Neural progenitor cell (in vitro differentiated cells): ENCODE measurements at regions not wholly inside any gene's neighbourhood (a gene's known extent, or its start where the extent isn't known, plus 50 kb on each side); places are given as distances from the start of the nearest gene placed in this dataset.

Source experiments
- DNase-seq: peaks from one replicate; pipeline ENCODE4 v3.0.0-alpha.2; 2016; ENCODE audit warnings: low spot score
- H2AFZ ChIP-seq: fragments of 200-600 bp; sonication (generic); replicated peaks from 2 replicates; pipeline ENCODE4 v1.6.1; 2016; ENCODE audit warnings: antibody characterized with exemption
- H3F3A ChIP-seq: fragments of 200-600 bp; sonication (generic); 2 replicates; pipeline ENCODE4 v1.6.1; 2016; ENCODE audit warnings: antibody characterized with exemption, low read depth
- H3K27ac ChIP-seq: fragments of 200-600 bp; sonication (generic); 2 replicates; pipeline ENCODE4 v1.5.1; 2016; ENCODE audit warnings: mild to moderate bottlenecking
- H3K27me3 ChIP-seq: fragments of 200-600 bp; sonication (generic); 2 replicates; pipeline ENCODE4 v1.6.1; 2016; ENCODE audit warnings: mild to moderate bottlenecking, moderate library complexity
- H3K36me3 ChIP-seq: fragments of 200-600 bp; sonication (generic); 2 replicates; pipeline ENCODE4 v1.5.1; 2016
- H3K4me1 ChIP-seq: fragments of 200-600 bp; sonication (generic); 2 replicates; pipeline ENCODE4 v1.6.1; 2016; ENCODE audit warnings: mixed run types
- H3K4me2 ChIP-seq: fragments of 200-600 bp; sonication (generic); 2 replicates; pipeline ENCODE4 v1.6.1; 2016
- H3K4me3 ChIP-seq: fragments of 200-600 bp; sonication (generic); 2 replicates; pipeline ENCODE4 v1.5.1; 2016
- H3K79me2 ChIP-seq: fragments of 200-600 bp; sonication (generic); 2 replicates; pipeline ENCODE4 v1.6.1; 2016; ENCODE audit warnings: low read depth
- H3K9ac ChIP-seq: fragments of 200-600 bp; sonication (generic); 2 replicates; pipeline ENCODE4 v1.6.1; 2016
- H3K9me3 ChIP-seq: fragments of 200-600 bp; sonication (generic); 2 replicates; pipeline ENCODE4 v1.5.1; 2016; ENCODE audit warnings: low read depth
- H4K20me1 ChIP-seq: fragments of 200-600 bp; sonication (generic); 2 replicates; pipeline ENCODE4 v1.6.1; 2016; ENCODE audit warnings: low read depth
- H3K27ac Mint-ChIP-seq: 3 replicates; pipeline ENCODE4 v1.8.0; 2021; ENCODE audit warnings: mixed read lengths
- H3K27me3 Mint-ChIP-seq: 2 replicates; pipeline ENCODE4 v1.8.0; 2022; ENCODE audit warnings: low read depth, mild to moderate bottlenecking, inconsistent platforms, moderate library complexity, mixed read lengths; ENCODE audit not compliant: insufficient read depth
- H3K36me3 Mint-ChIP-seq: 3 replicates; pipeline ENCODE4 v1.8.0; 2021; ENCODE audit warnings: mixed read lengths
- H3K4me1 Mint-ChIP-seq: 3 replicates; pipeline ENCODE4 v1.8.0; 2021; ENCODE audit warnings: mixed read lengths
- H3K4me3 Mint-ChIP-seq: 3 replicates; pipeline ENCODE4 v1.8.0; 2021; ENCODE audit warnings: mild to moderate bottlenecking, moderate library complexity, mixed read lengths
- H3K9me3 Mint-ChIP-seq: 3 replicates; pipeline ENCODE4 v1.8.0; 2020; ENCODE audit warnings: mixed read lengths
- EZH2 ChIP-seq: fragments of 200-600 bp; sonication (generic); IDR thresholded peaks from 2 replicates; pipeline ENCODE4 v1.6.1; 2017; ENCODE audit warnings: antibody characterized with exemption, mild to moderate bottlenecking, moderate library complexity
- EZH2phosphoT487 ChIP-seq: fragments of 200-600 bp; sonication (generic); IDR thresholded peaks from 2 replicates; pipeline ENCODE4 v1.6.1; 2017; ENCODE audit warnings: antibody characterized with exemption
- TF ChIP-seq, protein P1 (sequence below): fragments of 200-600 bp; sonication (generic); IDR thresholded peaks from 2 replicates; pipeline ENCODE4 v1.5.1; 2017; ENCODE audit warnings: antibody characterized with exemption, mild to moderate bottlenecking

DNA sequence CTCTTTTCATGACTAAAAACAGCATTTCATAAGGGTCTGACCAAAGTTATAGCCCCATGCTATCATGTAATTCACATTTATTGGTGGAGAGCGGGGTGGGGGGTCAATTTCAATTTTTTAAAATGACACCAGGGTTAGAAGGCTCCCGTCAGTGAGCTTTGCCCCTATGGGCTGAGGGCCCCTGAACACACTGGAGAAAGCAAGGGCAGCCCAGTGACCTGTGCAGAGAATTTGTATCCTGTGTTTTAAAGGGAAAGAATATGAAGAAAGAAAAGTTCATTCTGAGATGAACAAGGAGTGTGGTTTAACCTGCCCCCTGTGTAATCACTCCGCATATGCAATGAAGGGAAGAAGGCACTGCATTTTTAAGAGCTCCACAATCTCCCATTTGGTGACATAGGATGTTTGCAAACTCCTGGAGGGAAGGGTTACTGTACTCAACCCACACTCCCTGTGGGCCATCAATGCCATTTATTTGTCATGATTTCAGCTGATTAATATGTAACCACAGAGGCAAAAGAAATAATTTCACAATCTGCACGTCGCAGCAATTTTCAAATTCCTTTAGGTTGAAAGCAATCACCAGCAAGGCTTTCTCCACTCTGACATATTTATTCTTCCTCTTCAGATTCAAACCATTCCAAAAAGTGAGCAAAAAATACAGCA, 95.6 kb downstream of the ZNF281 start:
- H3K27ac Mint-ChIP-seq, result no peak overlapping the region
- no peak overlapping the region for H3K4me2 ChIP-seq

DNA sequence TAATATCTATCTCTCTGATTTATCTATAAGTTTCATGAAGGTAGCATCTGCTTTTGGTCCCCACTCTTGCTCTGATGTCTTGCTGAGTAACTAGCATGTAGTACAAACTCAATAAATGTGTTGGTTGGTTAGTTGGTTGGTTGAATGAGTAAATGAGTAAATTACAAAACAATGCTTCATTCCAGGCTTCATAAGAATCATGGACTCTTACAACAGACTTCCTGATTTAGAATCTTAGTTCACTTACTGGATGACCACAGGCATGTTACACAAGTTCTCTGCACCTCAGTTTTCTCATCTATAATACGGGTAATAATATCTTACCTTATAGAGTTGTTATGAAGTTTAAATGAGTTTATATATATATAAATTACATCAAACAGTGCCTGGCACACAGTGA, 98.6 kb downstream of the ZNF281 start:
- Histone ChIP-seq H3K9me3 (no peaks in the 10 kb centered on the region), H3K79me2 (no peaks in the 10 kb centered on the region), H3K27ac (no peak overlapping the region), H3K4me2 (no peak overlapping the region), H3K4me1 (no peaks in the 10 kb centered on the region), H2AFZ (no peak overlapping the region), H4K20me1 (no peaks in the 10 kb centered on the region), H3K27me3 (no peaks in the 10 kb centered on the region), H3K9ac (no peak overlapping the region), H3K4me3 (no peak overlapping the region), H3K36me3 (no peaks in the 10 kb centered on the region), H3F3A (no peaks in the 10 kb centered on the region)
- Mint-ChIP-seq H3K27ac (no peak overlapping the region), H3K9me3 (no peaks in the 10 kb centered on the region), H3K4me1 (peaks cover 16% of the 10 kb centered on the region), H3K36me3 (no peaks in the 10 kb centered on the region), H3K4me3 (no peak overlapping the region), H3K27me3 (no peaks in the 10 kb centered on the region)
- no peak for DNase-seq
- TF ChIP-seq, protein P1, sequence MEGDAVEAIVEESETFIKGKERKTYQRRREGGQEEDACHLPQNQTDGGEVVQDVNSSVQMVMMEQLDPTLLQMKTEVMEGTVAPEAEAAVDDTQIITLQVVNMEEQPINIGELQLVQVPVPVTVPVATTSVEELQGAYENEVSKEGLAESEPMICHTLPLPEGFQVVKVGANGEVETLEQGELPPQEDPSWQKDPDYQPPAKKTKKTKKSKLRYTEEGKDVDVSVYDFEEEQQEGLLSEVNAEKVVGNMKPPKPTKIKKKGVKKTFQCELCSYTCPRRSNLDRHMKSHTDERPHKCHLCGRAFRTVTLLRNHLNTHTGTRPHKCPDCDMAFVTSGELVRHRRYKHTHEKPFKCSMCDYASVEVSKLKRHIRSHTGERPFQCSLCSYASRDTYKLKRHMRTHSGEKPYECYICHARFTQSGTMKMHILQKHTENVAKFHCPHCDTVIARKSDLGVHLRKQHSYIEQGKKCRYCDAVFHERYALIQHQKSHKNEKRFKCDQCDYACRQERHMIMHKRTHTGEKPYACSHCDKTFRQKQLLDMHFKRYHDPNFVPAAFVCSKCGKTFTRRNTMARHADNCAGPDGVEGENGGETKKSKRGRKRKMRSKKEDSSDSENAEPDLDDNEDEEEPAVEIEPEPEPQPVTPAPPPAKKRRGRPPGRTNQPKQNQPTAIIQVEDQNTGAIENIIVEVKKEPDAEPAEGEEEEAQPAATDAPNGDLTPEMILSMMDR, result no peak
- TF ChIP-seq EZH2 (no peak), EZH2phosphoT487 (no peak)

More for the DNA sequence above, 95.6 kb downstream of the ZNF281 start:
- no peaks in the 10 kb centered on the region for H3K9me3 ChIP-seq
- no peaks in the 10 kb centered on the region for H3K27me3 ChIP-seq
- Mint-ChIP-seq H3K9me3 (no peaks in the 10 kb centered on the region), H3K36me3 (no peaks in the 10 kb centered on the region), H3K27me3 (no peaks in the 10 kb centered on the region), H3K4me1 (peaks cover 6% of the 10 kb centered on the region), H3K4me3 (no peak overlapping the region)
- TF ChIP-seq EZH2, result no peak
- no peak for TF ChIP-seq EZH2phosphoT487
- TF ChIP-seq, protein P1, result no peak
- DNase-seq, result no peak
- H3K4me1 ChIP-seq, result no peaks in the 10 kb centered on the region
- no peaks in the 10 kb centered on the region for H3F3A ChIP-seq
- H2AFZ ChIP-seq, result no peak overlapping the region
- H3K79me2 ChIP-seq, result no peaks in the 10 kb centered on the region
- no peaks in the 10 kb centered on the region for H3K36me3 ChIP-seq
- no peak overlapping the region for H3K4me3 ChIP-seq
- no peaks in the 10 kb centered on the region for H4K20me1 ChIP-seq
- no peak overlapping the region for H3K9ac ChIP-seq
- H3K27ac ChIP-seq, result no peak overlapping the region

DNA sequence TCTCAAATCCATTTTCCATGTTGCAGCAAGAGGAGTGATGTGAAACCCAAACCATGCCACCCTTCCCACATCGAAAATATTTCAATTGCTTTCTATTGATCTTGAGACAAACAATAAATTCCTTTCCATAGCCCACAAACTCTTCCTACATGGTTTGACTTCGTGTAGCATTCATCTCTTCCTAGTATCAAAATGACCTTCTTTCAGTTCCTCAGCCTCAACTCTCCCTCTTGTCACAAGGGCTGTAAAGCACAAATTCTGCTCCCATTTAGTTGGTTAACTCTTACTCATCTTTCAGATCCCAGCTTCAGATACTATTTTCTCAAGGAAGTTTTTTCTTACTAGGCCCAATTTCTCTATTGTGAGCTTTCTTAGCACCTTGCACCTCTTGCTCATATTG, 99.0 kb downstream of the ZNF281 start:
- H3K27me3 ChIP-seq, result no peaks in the 10 kb centered on the region
- H3F3A ChIP-seq, result no peaks in the 10 kb centered on the region
- H3K9me3 ChIP-seq, result no peaks in the 10 kb centered on the region
- no peak for DNase-seq
- no peaks in the 10 kb centered on the region for H3K27me3 Mint-ChIP-seq
- H3K4me1 Mint-ChIP-seq, result peaks cover 16% of the 10 kb centered on the region
- no peak overlapping the region for H3K4me3 ChIP-seq
- no peaks in the 10 kb centered on the region for H3K36me3 Mint-ChIP-seq
- TF ChIP-seq, protein P1, result no peak
- TF ChIP-seq EZH2phosphoT487 (no peak), EZH2 (no peak)
- no peaks in the 10 kb centered on the region for H3K4me1 ChIP-seq
- H3K4me2 ChIP-seq, result no peak overlapping the region
- H3K27ac Mint-ChIP-seq, result no peak overlapping the region
- no peaks in the 10 kb centered on the region for H4K20me1 ChIP-seq
- H2AFZ ChIP-seq, result no peak overlapping the region
- no peaks in the 10 kb centered on the region for H3K36me3 ChIP-seq
- H3K9me3 Mint-ChIP-seq, result no peaks in the 10 kb centered on the region
- no peak overlapping the region for H3K4me3 Mint-ChIP-seq
- H3K9ac ChIP-seq, result no peak overlapping the region
- H3K27ac ChIP-seq, result no peak overlapping the region
- H3K79me2 ChIP-seq, result no peaks in the 10 kb centered on the region
